ENCODE measurements at regions not wholly inside any gene's neighbourhood (a gene's known extent, or its start where the extent isn't known, plus 50 kb on each side); places are given as distances from the start of the nearest gene placed in this dataset.

- TF ChIP-seq POLR2A (IDR thresholded peaks at IDR 0.05), result no peak
- TF ChIP-seq CTCF (IDR thresholded peaks at IDR 0.05), result no peak
These were observed 530.0 kb downstream of the RFC3 start for GRCh38 chr13:34347784-34348573.
